ENCODE measurements at regions not wholly inside any gene's neighbourhood (a gene's known extent, or its start where the extent isn't known, plus 50 kb on each side); places are given as distances from the start of the nearest gene placed in this dataset.
"Not testable (repeated sequence)": the region's sequence is repeated elsewhere in the genome, so short reads cannot be mapped to it uniquely, and the experiment has no call there.

GRCh38 chr3:118636841-118637240, 397.8 kb downstream of the IGSF11 start:
- Histone ChIP-seq H3K9me3 (ENCODE audit: control insufficient read depth in 2 of 2, low read length in 2 of 2) (no peaks in the 10 kb centered on the region), H3K9ac (ENCODE audit: low read length in 2 of 2) (no peak overlapping the region), H3K27me3 (ENCODE audit: control insufficient read depth in 1 of 2, insufficient read depth in 2 of 2, low read length in 2 of 2) (no peaks in the 10 kb centered on the region), H3K27ac (ENCODE audit: low read length) (no peak overlapping the region), H3K4me1 (ENCODE audit: control insufficient read depth, insufficient read depth, low read length) (no peaks in the 10 kb centered on the region), H3K4me3 (ENCODE audit: low read length in 2 of 2) (no peak overlapping the region), H3K36me3 (ENCODE audit: control insufficient read depth in 2 of 2, insufficient read depth in 2 of 2, low read length in 2 of 2) (no peaks in the 10 kb centered on the region)

GRCh38 chr3:118637846-118638245, 396.8 kb downstream of the IGSF11 start:
- Histone ChIP-seq H3K36me3 (ENCODE audit: control insufficient read depth in 2 of 2, insufficient read depth in 2 of 2, low read length in 2 of 2) (no peaks in the 10 kb centered on the region), H3K4me1 (ENCODE audit: control insufficient read depth, insufficient read depth, low read length) (no peaks in the 10 kb centered on the region), H3K4me3 (ENCODE audit: low read length in 2 of 2) (no peak overlapping the region), H3K27me3 (ENCODE audit: control insufficient read depth in 1 of 2, insufficient read depth in 2 of 2, low read length in 2 of 2) (no peaks in the 10 kb centered on the region), H3K9ac (ENCODE audit: low read length in 2 of 2) (no peak overlapping the region), H3K9me3 (ENCODE audit: control insufficient read depth in 2 of 2, low read length in 2 of 2) (no peaks in the 10 kb centered on the region), H3K27ac (ENCODE audit: low read length) (no peak overlapping the region)

- no peak overlapping the region for H3K9ac ChIP-seq (ENCODE audit: low read length in 2 of 2)
- H3K9me3 ChIP-seq (ENCODE audit: control insufficient read depth in 2 of 2, low read length in 2 of 2), result no peaks in the 10 kb centered on the region
- no peaks in the 10 kb centered on the region for H3K36me3 ChIP-seq (ENCODE audit: control insufficient read depth in 2 of 2, insufficient read depth in 2 of 2, low read length in 2 of 2)
- H3K4me3 ChIP-seq (ENCODE audit: low read length in 2 of 2), result no peak overlapping the region
- H3K27ac ChIP-seq (ENCODE audit: low read length), result no peak overlapping the region
- no peaks in the 10 kb centered on the region for H3K4me1 ChIP-seq (ENCODE audit: control insufficient read depth, insufficient read depth, low read length)
- no peaks in the 10 kb centered on the region for H3K27me3 ChIP-seq (ENCODE audit: control insufficient read depth in 1 of 2, insufficient read depth in 2 of 2, low read length in 2 of 2)
These were observed 393.0 kb downstream of the IGSF11 start for GRCh38 chr3:118641608-118642007.

- Histone ChIP-seq H3K36me3 (ENCODE audit: control insufficient read depth in 2 of 2, insufficient read depth in 2 of 2, low read length in 2 of 2) (no peaks in the 10 kb centered on the region), H3K9ac (ENCODE audit: low read length in 2 of 2) (no peak overlapping the region), H3K4me1 (ENCODE audit: control insufficient read depth, insufficient read depth, low read length) (no peaks in the 10 kb centered on the region), H3K9me3 (ENCODE audit: control insufficient read depth in 2 of 2, low read length in 2 of 2) (no peaks in the 10 kb centered on the region), H3K27ac (ENCODE audit: low read length) (no peak overlapping the region), H3K4me3 (ENCODE audit: low read length in 2 of 2) (no peak overlapping the region), H3K27me3 (ENCODE audit: control insufficient read depth in 1 of 2, insufficient read depth in 2 of 2, low read length in 2 of 2) (no peaks in the 10 kb centered on the region)
These were observed 363.5 kb downstream of the IGSF11 start for GRCh38 chr3:118671192-118671591.

GRCh38 chr3:118675305-118675704, 359.3 kb downstream of the IGSF11 start:
- H3K4me3 ChIP-seq (ENCODE audit: low read length in 2 of 2), result no peak overlapping the region
- H3K27me3 ChIP-seq (ENCODE audit: control insufficient read depth in 1 of 2, insufficient read depth in 2 of 2, low read length in 2 of 2), result no peaks in the 10 kb centered on the region
- H3K9me3 ChIP-seq (ENCODE audit: control insufficient read depth in 2 of 2, low read length in 2 of 2), result no peaks in the 10 kb centered on the region
- no peak overlapping the region for H3K27ac ChIP-seq (ENCODE audit: low read length)
- no peaks in the 10 kb centered on the region for H3K36me3 ChIP-seq (ENCODE audit: control insufficient read depth in 2 of 2, insufficient read depth in 2 of 2, low read length in 2 of 2)
- no peak overlapping the region for H3K9ac ChIP-seq (ENCODE audit: low read length in 2 of 2)
- no peaks in the 10 kb centered on the region for H3K4me1 ChIP-seq (ENCODE audit: control insufficient read depth, insufficient read depth, low read length)

GRCh38 chr3:118678663-118679062, 356.0 kb downstream of the IGSF11 start:
- not testable (repeated sequence) for H3K36me3 ChIP-seq (ENCODE audit: control insufficient read depth in 2 of 2, insufficient read depth in 2 of 2, low read length in 2 of 2); H3K4me1 ChIP-seq (ENCODE audit: control insufficient read depth, insufficient read depth, low read length); H3K9me3 ChIP-seq (ENCODE audit: control insufficient read depth in 2 of 2, low read length in 2 of 2); H3K9ac ChIP-seq (ENCODE audit: low read length in 2 of 2); H3K4me3 ChIP-seq (ENCODE audit: low read length in 2 of 2); H3K27me3 ChIP-seq (ENCODE audit: control insufficient read depth in 1 of 2, insufficient read depth in 2 of 2, low read length in 2 of 2); H3K27ac ChIP-seq (ENCODE audit: low read length)

GRCh38 chr3:118682921-118683320, 351.7 kb downstream of the IGSF11 start:
- no peak overlapping the region for H3K9ac ChIP-seq (ENCODE audit: low read length in 2 of 2)
- peaks cover 0 to 2% of the 10 kb centered on the region in 2 donors for H3K9me3 ChIP-seq (ENCODE audit: control insufficient read depth in 2 of 2, low read length in 2 of 2)
- no peaks in the 10 kb centered on the region for H3K36me3 ChIP-seq (ENCODE audit: control insufficient read depth in 2 of 2, insufficient read depth in 2 of 2, low read length in 2 of 2)
- no peaks in the 10 kb centered on the region for H3K27me3 ChIP-seq (ENCODE audit: control insufficient read depth in 1 of 2, insufficient read depth in 2 of 2, low read length in 2 of 2)
- H3K4me3 ChIP-seq (ENCODE audit: low read length in 2 of 2), result no peak overlapping the region
- H3K4me1 ChIP-seq (ENCODE audit: control insufficient read depth, insufficient read depth, low read length), result no peaks in the 10 kb centered on the region
- no peak overlapping the region for H3K27ac ChIP-seq (ENCODE audit: low read length)

GRCh38 chr3:118683636-118684035, 351.0 kb downstream of the IGSF11 start:
- no peaks in the 10 kb centered on the region for H3K36me3 ChIP-seq (ENCODE audit: control insufficient read depth in 2 of 2, insufficient read depth in 2 of 2, low read length in 2 of 2)
- H3K4me1 ChIP-seq (ENCODE audit: control insufficient read depth, insufficient read depth, low read length), result no peaks in the 10 kb centered on the region
- H3K9ac ChIP-seq (ENCODE audit: low read length in 2 of 2), result no peak overlapping the region
- no peak overlapping the region for H3K27ac ChIP-seq (ENCODE audit: low read length)
- H3K9me3 ChIP-seq (ENCODE audit: control insufficient read depth in 2 of 2, low read length in 2 of 2), result peaks cover 0 to 2% of the 10 kb centered on the region in 2 donors
- no peaks in the 10 kb centered on the region for H3K27me3 ChIP-seq (ENCODE audit: control insufficient read depth in 1 of 2, insufficient read depth in 2 of 2, low read length in 2 of 2)
- no peak overlapping the region for H3K4me3 ChIP-seq (ENCODE audit: low read length in 2 of 2)

GRCh38 chr3:118688396-118688884, 346.2 kb downstream of the IGSF11 start:
- no peak overlapping the region for H3K4me3 ChIP-seq (ENCODE audit: low read length in 2 of 2)
- no peaks in the 10 kb centered on the region for H3K36me3 ChIP-seq (ENCODE audit: control insufficient read depth in 2 of 2, insufficient read depth in 2 of 2, low read length in 2 of 2)
- no peak overlapping the region for H3K27ac ChIP-seq (ENCODE audit: low read length)
- no peaks in the 10 kb centered on the region for H3K27me3 ChIP-seq (ENCODE audit: control insufficient read depth in 1 of 2, insufficient read depth in 2 of 2, low read length in 2 of 2)
- H3K4me1 ChIP-seq (ENCODE audit: control insufficient read depth, insufficient read depth, low read length), result no peaks in the 10 kb centered on the region
- H3K9ac ChIP-seq (ENCODE audit: low read length in 2 of 2), result no peak overlapping the region
- no peaks in the 10 kb centered on the region for H3K9me3 ChIP-seq (ENCODE audit: control insufficient read depth in 2 of 2, low read length in 2 of 2)

GRCh38 chr3:118692416-118692815, 342.2 kb downstream of the IGSF11 start:
- Histone ChIP-seq H3K4me1 (ENCODE audit: control insufficient read depth, insufficient read depth, low read length) (no peaks in the 10 kb centered on the region), H3K9ac (ENCODE audit: low read length in 2 of 2) (no peak overlapping the region), H3K36me3 (ENCODE audit: control insufficient read depth in 2 of 2, insufficient read depth in 2 of 2, low read length in 2 of 2) (no peaks in the 10 kb centered on the region), H3K27ac (ENCODE audit: low read length) (no peak overlapping the region), H3K9me3 (ENCODE audit: control insufficient read depth in 2 of 2, low read length in 2 of 2) (no peaks in the 10 kb centered on the region), H3K4me3 (ENCODE audit: low read length in 2 of 2) (no peak overlapping the region), H3K27me3 (ENCODE audit: control insufficient read depth in 1 of 2, insufficient read depth in 2 of 2, low read length in 2 of 2) (peaks cover 0 to 2% of the 10 kb centered on the region in 2 donors)

GRCh38 chr3:118705487-118706219, 329.0 kb downstream of the IGSF11 start:
- H3K36me3 ChIP-seq (ENCODE audit: control insufficient read depth in 2 of 2, insufficient read depth in 2 of 2, low read length in 2 of 2), result no peaks in the 10 kb centered on the region
- H3K4me3 ChIP-seq (ENCODE audit: low read length in 2 of 2), result no peak overlapping the region
- H3K9ac ChIP-seq (ENCODE audit: low read length in 2 of 2), result no peak overlapping the region
- H3K27ac ChIP-seq (ENCODE audit: low read length), result no peak overlapping the region
- no peaks in the 10 kb centered on the region for H3K27me3 ChIP-seq (ENCODE audit: control insufficient read depth in 1 of 2, insufficient read depth in 2 of 2, low read length in 2 of 2)
- H3K4me1 ChIP-seq (ENCODE audit: control insufficient read depth, insufficient read depth, low read length), result no peaks in the 10 kb centered on the region
- no peaks in the 10 kb centered on the region for H3K9me3 ChIP-seq (ENCODE audit: control insufficient read depth in 2 of 2, low read length in 2 of 2)
